NCI-H1930 (cell line): ENCODE measurements at regions not wholly inside any gene's neighbourhood (a gene's known extent, or its start where the extent isn't known, plus 50 kb on each side); places are given as distances from the start of the nearest gene placed in this dataset.

Experiments used
- DNase-seq, 2 experiments: peaks; one replicate each; lab custom pipeline; 2025; lab: John Stamatoyannopoulos, UW

- no peak for DNase-seq
Measured at GRCh38 chr2:133812826-133813617, 244.8 kb upstream of the NCKAP5 start.

GRCh38 chr2:133814890-133815289 is 246.6 kb upstream of the NCKAP5 start:
- DNase-seq: no peak

GRCh38 chr2:133816037-133816436 is 247.8 kb upstream of the NCKAP5 start:
- DNase-seq: no peak

- no peak for DNase-seq
Measured at GRCh38 chr2:133817680-133818566, 249.7 kb upstream of the NCKAP5 start.

- DNase-seq: no peak
Measured at GRCh38 chr2:133818661-133819060, 250.4 kb upstream of the NCKAP5 start.

- no peak for DNase-seq
Measured at GRCh38 chr2:133819906-133820305, 251.6 kb upstream of the NCKAP5 start.

- no peak for DNase-seq
Measured at GRCh38 chr2:133821107-133821760, 253.0 kb upstream of the NCKAP5 start.

GRCh38 chr2:133822517-133823225 is 254.4 kb upstream of the NCKAP5 start:
- no peak for DNase-seq

GRCh38 chr2:133823226-133823550 is 254.9 kb upstream of the NCKAP5 start:
- DNase-seq: no peak

- no peak for DNase-seq
Measured at GRCh38 chr2:133824869-133825268, 256.6 kb upstream of the NCKAP5 start.

- no peak for DNase-seq
Measured at GRCh38 chr2:133825778-133826177, 257.5 kb upstream of the NCKAP5 start.

- no peak for DNase-seq
Measured at GRCh38 chr2:133828913-133829312, 260.6 kb upstream of the NCKAP5 start.

- DNase-seq: no peak
Measured at GRCh38 chr2:133829450-133830020, 261.3 kb upstream of the NCKAP5 start.

GRCh38 chr2:133833746-133834145 is 265.5 kb upstream of the NCKAP5 start:
- no peak for DNase-seq

GRCh38 chr2:133835821-133836619 is 267.8 kb upstream of the NCKAP5 start:
- no peak for DNase-seq

GRCh38 chr2:133836691-133837345 is 268.6 kb upstream of the NCKAP5 start:
- DNase-seq: no peak

GRCh38 chr2:133837441-133838094 is 269.3 kb upstream of the NCKAP5 start:
- no peak for DNase-seq

GRCh38 chr2:133838642-133839365 is 270.5 kb upstream of the NCKAP5 start:
- no peak for DNase-seq

GRCh38 chr2:133839677-133840076 is 271.4 kb upstream of the NCKAP5 start:
- no peak for DNase-seq
